NCI-H2227 treated with DMSO at 0.1 percent for 48 hours (cell line): ENCODE measurements at regions not wholly inside any gene's neighbourhood (a gene's known extent, or its start where the extent isn't known, plus 50 kb on each side); places are given as distances from the start of the nearest gene placed in this dataset.
A peak's percentile ranks its signal among the peaks of the same experiment; 100 is the strongest.

Experiments used
- DNase-seq: peaks from one replicate; lab custom pipeline; 2025; lab: John Stamatoyannopoulos, UW

DNA sequence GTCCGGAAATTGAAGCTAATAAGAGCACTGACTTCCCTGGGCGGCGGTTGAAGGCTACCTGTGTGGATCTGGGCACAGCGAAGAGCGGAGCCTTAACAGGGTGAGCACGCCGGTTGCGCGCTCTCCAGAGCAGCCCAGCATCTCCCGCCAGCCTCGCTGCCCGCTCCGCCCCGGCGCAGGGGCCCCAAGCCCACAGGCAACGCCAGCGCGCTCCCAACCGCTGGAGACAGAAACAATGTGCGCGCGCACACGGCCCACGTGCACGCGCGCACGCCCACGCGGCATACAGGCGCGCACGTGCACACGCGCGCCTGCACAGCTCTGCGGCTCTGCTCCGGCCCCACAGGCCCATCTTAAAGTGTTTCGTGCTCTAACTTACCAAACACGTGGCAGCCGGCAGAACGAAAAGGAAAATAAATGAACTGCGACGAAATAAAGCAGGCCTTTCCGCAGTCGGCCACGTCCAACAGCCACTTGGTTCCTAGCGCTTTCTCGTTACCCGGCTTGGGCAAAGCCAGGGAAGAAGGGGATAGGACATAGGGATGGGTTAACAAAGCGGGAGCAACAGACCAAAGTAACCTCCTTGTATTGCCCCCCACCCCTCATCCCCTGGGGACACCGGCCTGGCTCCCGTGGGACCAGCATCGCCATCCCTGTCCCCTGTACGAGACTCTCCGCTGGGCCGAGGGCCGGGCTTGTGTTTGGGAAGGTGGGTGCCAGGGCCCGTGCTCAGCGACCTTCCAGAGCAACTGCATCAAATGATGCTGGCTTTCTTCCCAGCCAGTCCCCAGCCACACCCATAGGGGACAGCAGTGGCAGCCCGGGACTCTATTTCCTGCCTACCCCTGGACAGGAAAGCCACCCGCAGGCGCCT is 203.7 kb downstream of the ABHD5 start:
- peak; percentile 71 for DNase-seq

GRCh38 chr3:43895573-43895972 is 204.8 kb downstream of the ABHD5 start:
- no peak for DNase-seq

DNA sequence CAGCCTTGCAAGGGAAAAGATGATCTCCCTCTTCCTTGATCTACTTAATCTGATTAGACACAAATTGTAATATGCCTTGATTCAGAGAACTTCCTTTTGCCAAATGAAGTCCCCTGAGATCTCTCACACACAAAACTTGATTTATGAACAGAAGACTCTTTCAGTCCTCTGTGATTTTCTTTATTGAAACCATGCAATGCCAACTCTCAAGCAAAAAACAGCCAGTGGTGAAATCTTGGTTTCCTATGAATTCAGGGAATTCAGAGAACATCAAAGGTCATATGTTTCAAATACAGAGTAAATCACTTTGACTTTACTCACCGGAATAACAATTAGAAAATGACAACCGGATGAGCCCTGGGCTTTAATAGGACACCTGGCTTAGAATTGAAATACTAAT is 211.7 kb downstream of the ABHD5 start:
- no peak for DNase-seq

DNA sequence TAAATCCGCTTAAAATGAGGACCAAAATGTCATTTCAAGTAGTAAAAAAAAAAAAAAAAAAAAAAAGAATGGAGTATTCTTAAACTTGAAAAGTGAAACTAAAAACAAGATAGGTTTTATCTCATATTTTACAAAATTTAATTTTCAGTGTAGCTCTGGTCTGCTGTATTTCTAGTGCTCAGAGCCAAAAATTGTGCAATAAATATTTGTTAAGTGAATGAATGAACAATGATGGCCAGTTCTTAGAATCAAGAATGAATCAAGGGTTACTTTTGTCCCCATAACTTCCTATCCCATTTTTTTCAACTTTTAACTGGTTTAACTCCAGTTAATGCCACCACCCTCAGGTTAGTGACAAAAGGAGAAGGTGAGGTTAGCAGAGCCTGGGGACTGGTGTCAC is 214.4 kb downstream of the ABHD5 start:
- no peak for DNase-seq

GRCh38 chr3:43906849-43907507 is 216.2 kb downstream of the ABHD5 start:
- DNase-seq, result no peak

GRCh38 chr3:43907508-43907858 is 216.7 kb downstream of the ABHD5 start:
- DNase-seq, result no peak

- no peak for DNase-seq
Measured at GRCh38 chr3:43908456-43908855, 217.7 kb downstream of the ABHD5 start.

GRCh38 chr3:43909149-43909548 is 218.4 kb downstream of the ABHD5 start:
- no peak for DNase-seq

DNA sequence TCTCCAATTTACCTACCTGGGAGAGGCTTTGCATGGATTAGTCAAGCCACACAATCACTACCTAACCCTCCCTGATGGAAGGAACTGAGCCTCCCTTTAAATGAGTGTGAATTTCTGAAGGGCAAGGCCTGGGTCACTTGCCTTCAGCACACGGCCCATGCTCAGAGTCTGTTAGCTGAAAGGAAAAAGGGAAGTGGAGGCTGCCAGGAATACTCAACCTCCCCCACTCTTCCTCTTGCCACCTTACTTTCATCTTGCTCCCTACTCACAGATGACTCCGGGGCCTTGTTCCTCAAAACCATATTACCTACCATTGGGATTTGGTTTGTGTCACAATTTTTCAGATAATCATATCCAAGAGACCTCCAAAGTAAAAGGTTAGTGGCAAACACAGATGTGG is 220.0 kb downstream of the ABHD5 start:
- no peak for DNase-seq

DNA sequence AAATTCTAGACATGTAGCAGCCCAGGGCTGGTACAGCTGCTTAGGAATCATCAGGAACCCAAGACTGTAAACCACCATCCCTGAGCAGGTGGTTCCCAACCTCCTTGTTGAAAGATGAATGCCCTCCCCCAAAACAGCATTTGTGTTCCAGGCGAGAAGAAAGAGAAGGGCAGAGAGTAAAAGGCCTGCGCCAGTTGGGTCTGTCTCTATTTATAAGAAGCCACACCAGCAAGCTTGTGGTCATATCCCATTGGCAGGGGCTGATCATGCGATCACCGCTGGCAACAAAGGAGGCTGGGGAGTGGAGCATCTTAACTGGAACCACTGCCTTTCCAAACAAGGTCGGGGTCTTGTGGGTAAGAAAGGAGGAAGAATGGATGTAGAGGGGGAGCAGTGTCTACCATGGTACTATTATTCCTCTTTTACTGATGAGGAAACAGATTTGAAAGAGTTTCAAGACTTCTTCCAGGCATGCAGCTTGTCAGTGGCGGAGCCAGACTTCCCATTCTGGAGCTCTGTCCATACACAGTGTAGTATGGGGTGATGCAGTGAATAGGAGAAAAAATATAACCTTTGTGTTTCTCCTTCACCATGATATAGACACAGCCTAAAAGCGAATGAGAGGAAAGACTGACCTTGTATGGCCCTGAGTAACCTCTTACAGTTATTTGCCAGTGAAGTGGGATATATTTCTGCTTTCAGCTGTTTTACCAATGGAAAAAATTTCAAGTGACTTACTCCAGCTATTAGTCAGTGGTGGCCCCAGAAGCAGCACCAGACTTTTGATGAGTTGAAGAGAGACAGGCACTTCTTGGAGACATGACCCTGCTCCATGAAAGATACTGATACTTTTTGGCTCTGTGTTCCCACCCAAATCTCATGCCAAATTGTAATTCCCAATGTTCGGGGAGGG is 222.6 kb downstream of the ABHD5 start:
- no peak for DNase-seq

GRCh38 chr3:43914269-43914668 is 223.5 kb downstream of the ABHD5 start:
- DNase-seq, result no peak

- DNase-seq, result no peak
Measured at GRCh38 chr3:43915546-43915945, 224.8 kb downstream of the ABHD5 start.

GRCh38 chr3:43917361-43917760 is 226.6 kb downstream of the ABHD5 start:
- no peak for DNase-seq

DNA sequence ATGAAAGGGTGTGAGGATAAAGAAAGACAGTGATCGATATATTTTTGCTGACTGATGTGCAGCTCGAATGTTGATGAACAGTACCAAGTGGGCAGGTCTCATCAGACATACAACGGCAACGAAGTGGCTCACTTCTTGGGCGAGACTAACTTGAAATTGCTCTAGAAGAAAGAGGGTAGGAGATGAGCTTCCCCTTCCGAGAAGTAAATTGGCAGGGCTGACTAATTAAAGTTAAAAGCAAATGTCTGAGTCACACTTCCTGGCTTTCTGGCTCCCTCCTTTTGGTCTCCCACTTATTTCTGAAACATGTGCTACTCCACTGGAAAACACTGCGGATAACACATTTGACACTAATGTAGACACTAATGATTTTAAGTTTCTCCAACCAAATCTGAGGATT is 228.3 kb downstream of the ABHD5 start:
- no peak for DNase-seq

DNA sequence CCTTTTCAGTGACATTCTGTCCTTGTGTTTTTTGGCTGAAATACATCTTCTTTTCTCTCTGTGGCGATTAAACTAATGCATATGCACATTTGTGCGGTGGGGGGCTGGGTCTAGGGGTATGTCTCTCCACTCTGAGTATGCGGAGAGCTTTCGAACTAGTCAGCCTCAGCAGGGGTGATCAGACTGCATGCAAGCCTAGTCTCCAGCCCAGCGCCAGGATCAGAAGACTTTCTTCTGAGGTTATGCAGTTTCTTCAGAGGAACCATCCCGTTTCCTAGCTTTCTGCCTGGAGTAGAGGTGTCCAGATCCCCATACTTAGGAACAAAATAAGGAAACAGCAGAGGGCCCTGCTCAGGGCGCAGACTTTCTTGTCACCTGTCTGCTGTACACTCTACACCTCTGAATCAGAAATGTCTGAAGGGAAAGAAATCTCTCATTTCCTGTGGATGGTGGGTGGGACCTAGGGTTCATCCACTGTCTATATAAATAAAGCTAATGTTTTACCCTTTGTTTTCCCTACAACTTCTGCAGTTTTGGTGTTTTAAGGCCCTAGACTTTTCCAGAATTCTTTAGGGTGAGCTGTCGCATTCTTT is 230.4 kb downstream of the ABHD5 start:
- DNase-seq, result no peak

DNA sequence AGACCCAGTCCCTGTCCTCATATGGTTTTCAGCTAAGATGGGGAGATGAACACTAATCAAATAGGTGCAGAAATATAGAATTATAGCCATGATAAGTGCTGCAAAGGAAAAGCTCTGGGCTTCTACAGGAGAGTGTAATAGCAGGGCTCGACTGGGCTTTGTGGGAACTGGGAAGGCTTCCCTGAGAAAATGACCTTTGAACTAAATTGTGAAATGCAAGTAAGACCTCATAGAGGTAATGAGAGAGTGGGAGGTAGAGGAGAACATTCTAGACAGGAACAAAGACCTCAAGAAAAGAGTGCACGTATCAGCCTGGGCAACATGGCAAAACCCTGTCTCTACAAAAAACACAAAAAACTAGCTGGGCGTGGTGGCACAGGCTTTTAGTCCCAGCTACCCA is 231.6 kb downstream of the ABHD5 start:
- no peak for DNase-seq

GRCh38 chr3:43923104-43923882 is 232.6 kb downstream of the ABHD5 start:
- DNase-seq, result no peak

GRCh38 chr3:43926055-43926454 is 235.3 kb downstream of the ABHD5 start:
- no peak for DNase-seq

DNA sequence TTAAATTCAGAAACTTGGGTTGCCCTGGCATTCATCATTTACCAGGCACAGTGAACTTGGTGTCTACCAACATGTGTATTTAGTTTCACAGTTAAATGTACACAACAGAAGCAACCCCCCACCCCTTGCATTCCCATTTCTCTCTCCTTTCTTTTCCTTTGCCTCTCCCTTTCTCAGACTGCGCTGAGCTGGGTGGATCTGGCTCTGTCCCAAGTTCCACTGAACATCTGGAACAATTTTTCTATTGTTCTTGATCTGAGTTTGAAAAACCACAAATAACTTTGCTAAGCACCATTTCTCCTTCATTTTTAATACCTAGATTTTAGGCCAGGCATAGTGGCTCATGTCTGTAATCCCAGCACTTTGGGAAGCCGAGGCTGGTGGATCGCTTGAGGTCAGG is 242.2 kb downstream of the ABHD5 start:
- DNase-seq, result no peak

DNA sequence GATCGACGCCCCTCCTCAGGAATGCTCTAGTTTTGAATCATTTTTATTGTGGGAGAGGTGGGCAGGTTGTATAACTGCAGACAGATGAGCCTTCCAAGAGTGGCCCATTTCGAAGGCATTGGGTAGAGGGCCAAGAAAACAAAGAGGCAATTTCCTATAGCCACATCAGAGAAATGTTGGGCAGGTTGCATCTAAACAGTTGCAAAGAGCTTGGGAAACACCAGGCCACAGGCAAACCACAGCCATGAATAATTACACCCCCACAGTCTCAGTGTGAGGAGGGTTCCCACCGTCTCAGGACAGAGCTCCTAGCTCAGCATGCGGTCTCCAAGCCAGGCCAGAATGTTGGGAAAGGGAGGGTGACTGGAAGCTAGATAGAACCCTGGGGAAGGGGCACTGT is 257.3 kb downstream of the ABHD5 start:
- no peak for DNase-seq

GRCh38 chr3:43949594-43949993 is 258.9 kb downstream of the ABHD5 start:
- no peak for DNase-seq
